SU-DHL-6 (cell line): ENCODE measurements at regions not wholly inside any gene's neighbourhood (a gene's known extent, or its start where the extent isn't known, plus 50 kb on each side); places are given as distances from the start of the nearest gene placed in this dataset.

Experiments
- H2AFZ ChIP-seq: fragments of 200-600 bp; sonication (generic); 2 replicates; pipeline ENCODE4 v1.6.1; 2014; ENCODE audit warnings: low read depth, mild to moderate bottlenecking, moderate library complexity, mixed read lengths, antibody characterized with exemption, low read length; ENCODE audit not compliant: severe bottlenecking
- H3F3A ChIP-seq: fragments of 200-600 bp; shearing (Covaris generic); 2 replicates; pipeline ENCODE4 v1.6.0; 2016; ENCODE audit warnings: antibody characterized with exemption, mild to moderate bottlenecking; ENCODE audit not compliant: insufficient read depth
- H3K27ac ChIP-seq: fragments of 200-600 bp; sonication (generic); 2 replicates; pipeline ENCODE4 v1.5.1; 2016; ENCODE audit warnings: low read depth, mild to moderate bottlenecking, low read length, moderate library complexity, mixed read lengths
- H3K27me3 ChIP-seq: fragments of 200-600 bp; sonication (generic), shearing (Covaris generic); 2 replicates; pipeline ENCODE4 v1.6.0; 2014; ENCODE audit warnings: mild to moderate bottlenecking, low read length
- H3K36me3 ChIP-seq: fragments of 200-600 bp; sonication (generic); 2 replicates; pipeline ENCODE4 v1.6.1; 2014; ENCODE audit warnings: mild to moderate bottlenecking, low read length, mixed read lengths
- H3K4me2 ChIP-seq: fragments of 300-600, 200-600 bp; shearing (Covaris generic), sonication (generic); 2 replicates; pipeline ENCODE4 v1.6.0; 2014; ENCODE audit warnings: low read length, low read depth, mild to moderate bottlenecking; ENCODE audit not compliant: poor library complexity, severe bottlenecking
- H3K4me3 ChIP-seq: fragments of 200-600 bp; sonication (generic); 2 replicates; pipeline ENCODE4 v1.5.1; 2014; ENCODE audit warnings: antibody characterized with exemption, low read length, mild to moderate bottlenecking, mixed read lengths; ENCODE audit not compliant: insufficient read depth, poor library complexity, severe bottlenecking
- H3K79me2 ChIP-seq: fragments of 200-600 bp; sonication (generic); 2 replicates; pipeline ENCODE4 v1.6.1; 2014; ENCODE audit warnings: mild to moderate bottlenecking, low read length, moderate library complexity; ENCODE audit not compliant: insufficient read depth
- H3K9ac ChIP-seq: fragments of 200-600 bp; sonication (generic); 2 replicates; pipeline ENCODE4 v1.7.0; 2014; ENCODE audit warnings: mild to moderate bottlenecking, low read length
- H3K9me2 ChIP-seq: fragments of 200-600 bp; sonication (generic); replicated peaks from 2 replicates; pipeline ENCODE4 v1.6.1; 2014; ENCODE audit warnings: low read length; ENCODE audit not compliant: insufficient read depth
- H3K9me3 ChIP-seq: fragments of 200-600 bp; sonication (generic); 2 replicates; pipeline ENCODE4 v1.6.1; 2014; ENCODE audit warnings: low read length, mixed read lengths; ENCODE audit not compliant: insufficient read depth
- H4K20me1 ChIP-seq: fragments of 200-600 bp; sonication (generic); 2 replicates; pipeline ENCODE4 v1.6.1; 2014; ENCODE audit warnings: low read depth, mild to moderate bottlenecking, antibody characterized with exemption, low read length, moderate library complexity, mixed read lengths
- EZH2phosphoT487 ChIP-seq: fragments of 200-600 bp; sonication (generic), shearing (Covaris generic); conservative IDR thresholded peaks from 2 replicates; pipeline ENCODE4 v1.6.1; 2018; ENCODE audit warnings: mild to moderate bottlenecking, antibody characterized with exemption, low read length, moderate library complexity, mixed read lengths
- TF ChIP-seq, protein P1 (sequence below): fragments of 200-600 bp; sonication (generic); IDR thresholded peaks from one replicate; pipeline ENCODE4 v1.5.1; 2017; ENCODE audit warnings: antibody characterized with exemption, mild to moderate bottlenecking, low read length, moderate library complexity; ENCODE audit not compliant: insufficient read depth, poor library complexity, severe bottlenecking

DNA sequence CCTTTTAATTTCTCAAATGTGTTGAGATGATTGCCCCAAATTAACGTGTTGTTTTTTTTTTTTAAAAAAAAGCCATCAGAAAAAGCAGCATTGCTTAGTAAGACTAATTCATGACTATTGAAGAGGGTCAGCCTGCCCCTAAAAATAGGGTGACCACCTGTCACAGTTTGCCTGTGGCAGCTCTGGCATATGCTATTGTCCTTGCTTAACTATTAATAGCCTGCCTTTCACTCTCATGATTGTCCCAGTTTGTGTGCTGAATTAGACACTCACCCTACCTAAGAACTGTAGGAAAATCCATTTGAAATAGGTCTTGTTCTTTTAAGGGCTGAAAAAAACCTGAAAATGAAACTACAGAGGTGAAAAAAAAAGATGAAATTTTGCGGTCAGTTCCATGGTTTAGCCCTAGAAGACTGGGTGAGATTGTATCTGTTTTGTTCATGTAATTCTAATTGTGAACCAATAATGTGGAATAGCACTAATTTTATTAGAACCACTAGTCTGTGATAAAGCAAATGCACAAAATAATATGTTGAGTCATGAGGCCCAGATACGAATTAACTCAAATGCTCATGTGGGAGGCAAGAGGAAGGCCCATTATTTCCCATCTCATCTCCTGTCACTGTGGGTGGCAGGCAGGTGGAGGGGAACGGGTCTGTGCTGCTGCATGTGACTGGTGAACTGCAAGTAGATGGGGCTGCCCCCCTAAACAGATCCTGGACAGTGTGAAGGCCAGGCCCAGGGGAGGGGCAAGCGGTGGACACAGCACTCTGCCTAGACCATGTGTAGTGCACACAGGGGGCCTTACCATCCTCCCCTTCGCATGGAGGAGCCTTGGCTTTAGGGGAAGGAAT is 265.4 kb upstream of the NFE2L3 start:
- no peak overlapping the region for H3K4me2 ChIP-seq
- TF ChIP-seq, protein P1, sequence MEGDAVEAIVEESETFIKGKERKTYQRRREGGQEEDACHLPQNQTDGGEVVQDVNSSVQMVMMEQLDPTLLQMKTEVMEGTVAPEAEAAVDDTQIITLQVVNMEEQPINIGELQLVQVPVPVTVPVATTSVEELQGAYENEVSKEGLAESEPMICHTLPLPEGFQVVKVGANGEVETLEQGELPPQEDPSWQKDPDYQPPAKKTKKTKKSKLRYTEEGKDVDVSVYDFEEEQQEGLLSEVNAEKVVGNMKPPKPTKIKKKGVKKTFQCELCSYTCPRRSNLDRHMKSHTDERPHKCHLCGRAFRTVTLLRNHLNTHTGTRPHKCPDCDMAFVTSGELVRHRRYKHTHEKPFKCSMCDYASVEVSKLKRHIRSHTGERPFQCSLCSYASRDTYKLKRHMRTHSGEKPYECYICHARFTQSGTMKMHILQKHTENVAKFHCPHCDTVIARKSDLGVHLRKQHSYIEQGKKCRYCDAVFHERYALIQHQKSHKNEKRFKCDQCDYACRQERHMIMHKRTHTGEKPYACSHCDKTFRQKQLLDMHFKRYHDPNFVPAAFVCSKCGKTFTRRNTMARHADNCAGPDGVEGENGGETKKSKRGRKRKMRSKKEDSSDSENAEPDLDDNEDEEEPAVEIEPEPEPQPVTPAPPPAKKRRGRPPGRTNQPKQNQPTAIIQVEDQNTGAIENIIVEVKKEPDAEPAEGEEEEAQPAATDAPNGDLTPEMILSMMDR = no peak
- TF ChIP-seq EZH2phosphoT487 = no peak
- H3K9me3 ChIP-seq = no peaks in the 10 kb centered on the region
- no peak overlapping the region for H3K4me3 ChIP-seq
- H3K27ac ChIP-seq = no peak overlapping the region
- H3F3A ChIP-seq = no peaks in the 10 kb centered on the region
- H3K27me3 ChIP-seq = no peaks in the 10 kb centered on the region
- H3K36me3 ChIP-seq = no peaks in the 10 kb centered on the region
- H3K9ac ChIP-seq = no peak overlapping the region
- H4K20me1 ChIP-seq = no peaks in the 10 kb centered on the region
- no peak overlapping the region for H2AFZ ChIP-seq
- no peaks in the 10 kb centered on the region for H3K79me2 ChIP-seq
- H3K9me2 ChIP-seq = no peaks in the 10 kb centered on the region

DNA sequence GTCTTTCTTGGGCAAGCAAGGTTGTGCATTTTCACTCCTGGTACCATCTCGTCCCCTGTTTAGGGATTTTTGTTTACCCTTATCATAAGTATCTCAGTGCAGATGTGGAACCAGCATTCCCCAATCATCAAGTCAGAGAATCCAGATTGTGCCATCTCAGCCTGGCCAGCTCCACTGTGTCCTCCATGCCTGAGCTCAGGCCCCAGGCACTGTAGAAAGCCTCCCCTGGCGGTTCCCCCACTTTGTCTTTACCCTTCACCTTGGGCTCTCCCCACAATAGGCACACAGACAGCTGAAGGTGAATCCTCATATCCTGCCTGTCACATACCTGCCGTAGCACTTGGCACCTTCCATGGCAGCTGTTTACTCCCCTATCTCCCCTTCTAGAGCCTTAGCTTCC is 264.7 kb upstream of the NFE2L3 start:
- H3K36me3 ChIP-seq = no peaks in the 10 kb centered on the region
- no peaks in the 10 kb centered on the region for H3K27me3 ChIP-seq
- no peak for TF ChIP-seq EZH2phosphoT487
- TF ChIP-seq, protein P1 = no peak
- H3F3A ChIP-seq = no peaks in the 10 kb centered on the region
- H2AFZ ChIP-seq = no peak overlapping the region
- H3K4me3 ChIP-seq = no peak overlapping the region
- no peaks in the 10 kb centered on the region for H3K79me2 ChIP-seq
- no peaks in the 10 kb centered on the region for H3K9me3 ChIP-seq
- no peaks in the 10 kb centered on the region for H4K20me1 ChIP-seq
- no peak overlapping the region for H3K27ac ChIP-seq
- no peak overlapping the region for H3K9ac ChIP-seq
- no peak overlapping the region for H3K4me2 ChIP-seq
- no peaks in the 10 kb centered on the region for H3K9me2 ChIP-seq

DNA sequence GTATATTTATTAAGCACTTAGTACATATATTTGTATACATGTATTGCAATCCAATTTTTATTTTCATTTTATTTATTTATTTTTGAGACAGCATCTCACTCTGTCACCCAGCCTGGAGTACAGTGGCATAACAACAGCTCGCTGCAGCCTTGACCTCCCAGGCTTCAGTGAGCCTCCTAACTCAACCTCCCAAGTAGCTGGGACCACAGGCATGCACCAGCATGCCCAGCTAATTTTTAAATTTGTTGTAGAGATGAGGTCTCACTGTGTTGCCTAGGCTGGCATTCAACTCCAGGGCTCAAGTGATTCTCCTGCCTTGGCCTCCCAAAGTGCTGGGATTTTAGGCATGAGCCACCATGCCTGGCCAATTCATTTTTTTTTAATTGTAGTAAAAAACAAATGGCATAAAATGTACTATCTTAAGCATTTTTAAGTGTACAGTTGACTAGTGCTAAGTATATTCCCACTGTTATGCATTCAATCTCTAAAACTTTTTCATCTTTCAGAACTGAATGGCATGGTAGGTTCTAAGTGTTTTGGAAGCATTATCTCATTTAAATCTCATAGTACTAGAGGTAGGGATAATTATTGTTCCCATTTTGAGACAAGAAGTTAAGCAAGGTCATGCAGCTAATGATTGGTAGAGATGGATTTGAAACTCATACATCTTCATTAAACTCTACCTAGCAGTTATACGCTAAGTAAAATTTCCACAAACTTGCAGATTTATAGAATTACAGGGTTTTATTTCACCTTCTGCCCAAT is 264.0 kb upstream of the NFE2L3 start:
- Histone ChIP-seq H3K9me2 (no peaks in the 10 kb centered on the region), H3K27me3 (no peaks in the 10 kb centered on the region), H3K36me3 (no peaks in the 10 kb centered on the region), H3F3A (no peaks in the 10 kb centered on the region), H3K79me2 (no peaks in the 10 kb centered on the region), H2AFZ (no peak overlapping the region), H3K9ac (no peak overlapping the region), H3K4me2 (no peak overlapping the region), H4K20me1 (no peaks in the 10 kb centered on the region), H3K27ac (no peak overlapping the region), H3K9me3 (no peaks in the 10 kb centered on the region), H3K4me3 (no peak overlapping the region)
- TF ChIP-seq EZH2phosphoT487 = no peak
- TF ChIP-seq, protein P1 = no peak
